Daoy (cell line): ENCODE measurements at regions not wholly inside any gene's neighbourhood (a gene's known extent, or its start where the extent isn't known, plus 50 kb on each side); places are given as distances from the start of the nearest gene placed in this dataset.

Source experiments
- DNase-seq: peaks from one replicate; pipeline ENCODE4 v3.0.0-alpha.2; 2015; ENCODE audit warnings: low read depth

GRCh38 chr4:25578432-25578831 is 77.2 kb upstream of the SLC34A2 start:
- no peak for DNase-seq

GRCh38 chr4:25580633-25581467 is 74.8 kb upstream of the SLC34A2 start:
- no peak for DNase-seq

- DNase-seq, result no peak
Observed at GRCh38 chr4:25585901-25586523, 69.6 kb upstream of the SLC34A2 start.

GRCh38 chr4:25588206-25588605 is 67.4 kb upstream of the SLC34A2 start:
- no peak for DNase-seq

GRCh38 chr4:25590171-25590570 is 65.5 kb upstream of the SLC34A2 start:
- DNase-seq, result no peak

- DNase-seq, result no peak
Observed at GRCh38 chr4:25592736-25593135, 62.9 kb upstream of the SLC34A2 start.
